ENCODE measurements at regions not wholly inside any gene's neighbourhood (a gene's known extent, or its start where the extent isn't known, plus 50 kb on each side); places are given as distances from the start of the nearest gene placed in this dataset.

- no peaks in the 10 kb centered on the region for H3K27me3 ChIP-seq (ENCODE audit: control insufficient read depth, insufficient read depth, low read length)
Observed at GRCh38 chr2:196259507-196260481, 88.4 kb upstream of the STK17B start.

GRCh38 chr2:196260546-196260945, 89.2 kb upstream of the STK17B start:
- H3K9me3 ChIP-seq (ENCODE audit: control insufficient read depth, low read length) = no peaks in the 10 kb centered on the region
- H3K4me3 ChIP-seq (ENCODE audit: low read depth, low read length) = no peak overlapping the region
- peaks cover 2% of the 10 kb centered on the region for H3K4me1 ChIP-seq
- no peak overlapping the region for H2AFZ ChIP-seq
- H3K4me2 ChIP-seq (ENCODE audit: low read length) = no peak overlapping the region
- no peak overlapping the region for H3K27ac ChIP-seq
- H3K9ac ChIP-seq = no peak overlapping the region
- no peaks in the 10 kb centered on the region for H3K79me2 ChIP-seq
- TF ChIP-seq, protein P1, sequence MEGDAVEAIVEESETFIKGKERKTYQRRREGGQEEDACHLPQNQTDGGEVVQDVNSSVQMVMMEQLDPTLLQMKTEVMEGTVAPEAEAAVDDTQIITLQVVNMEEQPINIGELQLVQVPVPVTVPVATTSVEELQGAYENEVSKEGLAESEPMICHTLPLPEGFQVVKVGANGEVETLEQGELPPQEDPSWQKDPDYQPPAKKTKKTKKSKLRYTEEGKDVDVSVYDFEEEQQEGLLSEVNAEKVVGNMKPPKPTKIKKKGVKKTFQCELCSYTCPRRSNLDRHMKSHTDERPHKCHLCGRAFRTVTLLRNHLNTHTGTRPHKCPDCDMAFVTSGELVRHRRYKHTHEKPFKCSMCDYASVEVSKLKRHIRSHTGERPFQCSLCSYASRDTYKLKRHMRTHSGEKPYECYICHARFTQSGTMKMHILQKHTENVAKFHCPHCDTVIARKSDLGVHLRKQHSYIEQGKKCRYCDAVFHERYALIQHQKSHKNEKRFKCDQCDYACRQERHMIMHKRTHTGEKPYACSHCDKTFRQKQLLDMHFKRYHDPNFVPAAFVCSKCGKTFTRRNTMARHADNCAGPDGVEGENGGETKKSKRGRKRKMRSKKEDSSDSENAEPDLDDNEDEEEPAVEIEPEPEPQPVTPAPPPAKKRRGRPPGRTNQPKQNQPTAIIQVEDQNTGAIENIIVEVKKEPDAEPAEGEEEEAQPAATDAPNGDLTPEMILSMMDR (IDR thresholded peaks at IDR 0.05) = no peak
- H3K36me3 ChIP-seq (ENCODE audit: control insufficient read depth, insufficient read depth, low read length) = no peaks in the 10 kb centered on the region
- H3K27me3 ChIP-seq (ENCODE audit: control insufficient read depth, insufficient read depth, low read length) = no peaks in the 10 kb centered on the region

More at GRCh38 chr2:196259507-196260481, 88.4 kb upstream of the STK17B start:
- no peak overlapping the region for H2AFZ ChIP-seq
- no peaks in the 10 kb centered on the region for H3K36me3 ChIP-seq (ENCODE audit: control insufficient read depth, insufficient read depth, low read length)
- H3K9me3 ChIP-seq (ENCODE audit: control insufficient read depth, low read length) = no peaks in the 10 kb centered on the region
- H3K9ac ChIP-seq = no peak overlapping the region
- H3K79me2 ChIP-seq = no peaks in the 10 kb centered on the region
- TF ChIP-seq, protein P1 (IDR thresholded peaks at IDR 0.05) = no peak
- no peak overlapping the region for H3K4me3 ChIP-seq (ENCODE audit: low read depth, low read length)
- no peak overlapping the region for H3K4me2 ChIP-seq (ENCODE audit: low read length)
- H3K4me1 ChIP-seq = peaks cover 2% of the 10 kb centered on the region
- H3K27ac ChIP-seq = no peak overlapping the region

GRCh38 chr2:196262606-196263005, 91.2 kb upstream of the STK17B start:
- Histone ChIP-seq H3K27me3 (ENCODE audit: control insufficient read depth, insufficient read depth, low read length) (no peaks in the 10 kb centered on the region), H3K36me3 (ENCODE audit: control insufficient read depth, insufficient read depth, low read length) (no peaks in the 10 kb centered on the region), H3K27ac (no peak overlapping the region), H3K9me3 (ENCODE audit: control insufficient read depth, low read length) (no peaks in the 10 kb centered on the region), H3K4me2 (ENCODE audit: low read length) (no peak overlapping the region), H3K4me3 (ENCODE audit: low read depth, low read length) (no peak overlapping the region), H3K9ac (no peak overlapping the region), H2AFZ (no peak overlapping the region), H3K4me1 (peaks cover 2% of the 10 kb centered on the region), H3K79me2 (no peaks in the 10 kb centered on the region)
- TF ChIP-seq, protein P1 (IDR thresholded peaks at IDR 0.05) = no peak

- Histone ChIP-seq H3K4me1 (peaks cover 6% of the 10 kb centered on the region), H3K9me3 (ENCODE audit: control insufficient read depth, low read length) (no peaks in the 10 kb centered on the region), H3K4me3 (ENCODE audit: low read depth, low read length) (no peak overlapping the region), H3K27me3 (ENCODE audit: control insufficient read depth, insufficient read depth, low read length) (no peaks in the 10 kb centered on the region), H3K36me3 (ENCODE audit: control insufficient read depth, insufficient read depth, low read length) (no peaks in the 10 kb centered on the region), H3K4me2 (ENCODE audit: low read length) (no peak overlapping the region), H3K79me2 (no peaks in the 10 kb centered on the region), H2AFZ (no peak overlapping the region), H3K9ac (no peak overlapping the region), H3K27ac (no peak overlapping the region)
- TF ChIP-seq, protein P1 (IDR thresholded peaks at IDR 0.05) = no peak
Observed at GRCh38 chr2:196263181-196263747, 91.9 kb upstream of the STK17B start.
